GM19043 (cell line): ENCODE measurements at regions not wholly inside any gene's neighbourhood (a gene's known extent, or its start where the extent isn't known, plus 50 kb on each side); places are given as distances from the start of the nearest gene placed in this dataset.

Experiments used
- ATAC-seq: cut with Tn5 transposase; IDR thresholded peaks from one replicate; pipeline ENCODE4 v1.9.1; 2021; ENCODE audit warnings: low read depth; ENCODE audit not compliant: unreplicated experiment

DNA sequence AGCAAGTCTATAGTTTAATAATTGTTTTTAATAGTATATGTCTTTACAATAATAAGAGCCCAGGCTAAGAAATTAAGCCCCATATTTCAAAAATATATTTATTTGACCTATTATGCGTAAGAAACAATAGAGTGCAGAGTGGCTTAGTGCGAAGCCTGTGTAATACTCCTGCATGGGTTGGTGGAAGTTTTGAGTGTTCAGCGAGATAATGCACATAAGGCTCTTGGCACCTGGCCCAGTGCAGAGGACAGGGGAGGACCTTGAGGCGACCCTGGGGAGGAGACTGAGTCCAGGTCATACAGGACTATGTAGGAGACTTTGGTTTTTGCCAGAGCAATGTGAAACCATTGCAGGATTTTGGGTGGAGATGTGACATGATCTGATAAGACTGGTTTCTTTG, 132.4 kb upstream of the ST6GAL2 start:
- no peak for ATAC-seq

DNA sequence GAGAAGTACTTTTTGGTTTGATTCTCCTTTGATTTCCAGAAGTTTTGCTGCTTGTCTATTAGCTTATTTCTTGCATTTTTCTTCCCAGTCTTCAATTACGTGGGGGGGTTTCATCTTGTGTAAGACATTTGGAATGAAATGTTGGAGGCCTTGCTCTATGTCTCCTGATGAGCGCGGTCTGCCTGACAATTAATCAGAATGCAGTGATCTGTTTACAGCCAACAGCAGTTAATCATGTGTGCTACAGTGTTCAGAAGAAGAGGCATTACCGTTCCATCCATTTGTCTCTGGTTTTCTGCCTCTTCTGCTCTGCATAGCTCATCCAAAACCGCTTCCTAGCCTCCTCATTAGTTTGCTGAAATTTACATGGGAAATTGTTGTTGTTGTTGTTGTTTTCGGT, 134.4 kb upstream of the ST6GAL2 start:
- no peak for ATAC-seq

DNA sequence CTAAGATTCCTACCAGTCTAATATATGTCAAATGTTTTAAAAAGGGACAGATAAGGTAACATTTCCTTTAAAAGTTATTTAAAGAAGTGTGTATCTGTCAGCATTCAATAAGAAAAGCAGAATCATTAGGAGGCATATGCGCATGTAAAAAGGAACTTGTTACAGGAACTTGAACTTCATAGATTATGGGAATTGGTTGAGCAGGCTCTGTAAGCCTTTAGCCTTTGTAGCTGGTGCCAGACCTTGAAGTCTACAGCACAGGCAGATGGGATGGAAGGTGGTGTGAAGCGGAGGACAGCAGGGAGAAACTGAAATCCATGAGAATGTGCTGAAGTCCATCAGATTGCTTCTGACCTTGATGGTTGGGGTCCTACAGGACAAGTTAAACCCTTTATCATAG, 138.3 kb upstream of the ST6GAL2 start:
- no peak for ATAC-seq

DNA sequence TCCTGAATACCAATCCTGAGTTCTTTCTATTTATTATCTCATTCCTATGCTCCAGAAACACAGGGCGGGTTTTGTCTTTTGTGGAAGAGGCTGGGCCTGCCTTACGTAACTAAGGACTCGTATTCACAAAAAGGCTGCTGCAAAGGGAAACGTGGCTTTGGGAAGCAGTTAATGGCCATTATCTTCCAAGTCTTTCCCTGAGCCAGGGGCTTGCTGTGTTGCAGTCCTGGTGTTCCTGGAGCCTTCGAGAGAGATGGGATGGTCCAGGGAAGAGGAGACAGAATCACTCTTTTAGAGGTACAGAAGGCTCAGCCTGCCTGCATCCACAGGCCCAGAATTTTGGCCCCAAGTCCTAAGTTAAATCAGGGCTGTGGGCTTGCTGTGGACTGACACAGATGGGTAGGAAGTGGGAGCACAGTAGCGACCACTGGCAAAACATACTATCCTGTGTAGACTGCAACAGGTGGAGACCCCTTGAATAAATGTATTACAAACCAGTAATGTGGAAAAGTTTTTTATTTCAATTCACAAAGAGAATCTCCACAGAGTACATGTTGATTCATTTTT, 139.4 kb upstream of the ST6GAL2 start:
- ATAC-seq: no peak

DNA sequence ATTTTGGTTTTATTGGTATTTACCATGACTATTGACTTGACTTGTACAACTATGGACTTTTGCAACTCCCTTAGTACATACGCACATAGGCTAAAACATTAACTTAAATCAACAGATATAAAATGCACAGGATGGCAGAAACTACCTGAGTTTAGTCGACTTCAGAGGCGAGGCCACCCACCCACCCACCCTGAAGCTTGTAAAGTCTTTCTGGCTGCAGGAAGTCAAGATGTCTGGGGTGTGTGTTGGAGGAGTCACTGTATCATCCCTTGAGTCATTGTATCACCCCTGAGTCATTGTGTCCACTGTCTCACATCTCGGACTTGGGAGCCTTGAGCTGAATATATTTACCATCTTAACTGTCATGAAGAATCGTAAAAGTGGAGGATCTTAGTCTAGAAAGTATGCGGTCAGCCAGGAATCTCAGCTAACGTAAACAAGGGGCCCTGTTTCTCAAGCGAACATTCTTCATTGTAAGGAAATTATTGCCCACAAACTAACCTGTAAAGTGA, 140.0 kb upstream of the ST6GAL2 start:
- ATAC-seq: no peak

DNA sequence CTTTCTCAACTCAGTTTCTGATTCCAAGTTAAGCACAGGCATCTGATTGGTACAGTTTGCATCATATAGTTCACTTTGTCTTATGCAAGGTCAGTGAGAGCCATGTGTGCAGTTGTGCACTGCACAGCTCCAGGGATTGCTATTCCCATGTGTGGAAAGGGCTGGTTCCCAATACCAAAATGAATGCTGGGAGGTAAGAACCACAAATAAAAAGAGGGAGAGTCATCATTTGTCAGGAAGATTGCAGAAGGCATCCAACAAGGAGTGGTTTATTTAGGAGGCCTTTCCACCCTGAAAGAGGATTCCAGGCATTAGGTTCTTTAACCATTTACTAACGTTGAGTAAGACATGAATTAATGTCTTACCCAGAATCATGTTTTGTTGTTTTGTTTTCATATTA, 141.2 kb upstream of the ST6GAL2 start:
- no peak for ATAC-seq

DNA sequence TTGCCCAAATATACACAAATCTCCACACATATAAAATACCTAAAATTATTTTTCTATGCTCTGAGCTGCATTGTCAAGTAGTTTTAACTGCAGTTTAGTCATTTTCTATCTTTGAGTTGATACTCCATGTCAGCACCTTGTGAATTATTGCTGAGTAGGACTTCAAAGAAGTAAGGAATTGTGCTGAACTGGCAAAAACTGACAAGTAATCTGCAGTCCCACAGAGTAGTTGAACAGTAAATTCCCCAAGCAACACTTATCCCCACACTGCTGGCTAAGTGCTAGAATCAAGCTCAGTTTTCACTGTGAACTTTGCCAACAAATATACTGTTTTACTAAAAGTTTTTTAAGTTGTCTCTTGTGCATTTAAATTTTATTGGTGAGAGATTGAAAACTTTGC, 141.8 kb upstream of the ST6GAL2 start:
- no peak for ATAC-seq

DNA sequence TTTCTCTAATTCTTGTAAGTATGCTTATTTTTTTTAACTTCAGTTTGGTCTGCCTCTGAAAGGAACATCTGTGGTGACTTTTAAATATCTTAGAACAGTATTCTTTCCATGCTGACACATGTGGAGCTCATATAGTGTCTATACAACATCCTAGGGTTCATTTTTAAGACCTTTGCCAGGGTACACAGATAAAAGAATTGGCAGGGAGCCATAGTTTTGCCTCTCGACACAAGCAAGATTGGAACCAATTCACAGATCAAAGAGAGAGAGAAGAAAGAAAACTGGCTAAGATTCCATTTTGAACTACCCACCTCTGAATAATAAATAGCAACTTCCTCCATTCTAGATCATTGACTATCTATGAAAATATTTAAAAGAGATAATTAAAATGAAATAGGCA, 142.7 kb upstream of the ST6GAL2 start:
- no peak for ATAC-seq

DNA sequence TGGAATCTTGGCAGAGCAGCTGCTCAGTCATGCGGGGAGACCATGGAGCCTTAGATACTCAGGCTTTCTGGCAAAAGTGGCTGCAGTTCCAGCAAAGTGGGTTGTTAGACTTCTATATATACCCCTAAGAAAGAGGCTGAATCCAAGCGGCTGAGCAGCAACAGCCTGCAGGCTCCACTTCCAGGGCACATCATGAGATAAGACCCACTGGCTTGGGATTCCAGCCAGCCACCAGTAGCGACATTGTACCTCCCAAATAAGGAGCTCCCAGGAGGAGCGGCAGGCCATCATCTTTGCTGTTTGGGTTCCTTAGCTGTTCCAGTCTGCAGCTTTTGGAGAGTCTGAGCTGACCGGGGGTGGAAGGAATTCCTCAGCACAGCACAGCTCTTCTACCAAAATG, 150.3 kb upstream of the ST6GAL2 start:
- no peak for ATAC-seq

DNA sequence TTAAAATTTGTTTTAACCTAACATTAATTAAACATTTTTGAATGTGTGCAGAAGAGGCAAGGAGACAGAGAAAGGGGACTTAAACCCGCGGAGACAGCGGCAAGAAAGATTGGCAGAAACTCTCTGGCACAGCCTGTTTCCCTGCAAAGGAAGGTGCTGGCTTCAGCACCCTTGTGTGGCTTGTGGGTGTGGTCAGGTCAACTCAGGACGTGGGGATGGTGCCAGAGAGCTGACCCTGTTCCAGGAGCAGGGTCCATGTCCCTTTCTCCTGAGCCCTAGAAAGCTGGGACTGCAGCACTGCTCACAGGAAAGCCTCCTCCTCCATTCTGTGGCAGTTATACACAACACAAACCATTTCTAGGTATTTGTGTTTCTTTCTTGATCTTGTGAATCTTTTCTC, 176.2 kb upstream of the ST6GAL2 start:
- no peak for ATAC-seq

DNA sequence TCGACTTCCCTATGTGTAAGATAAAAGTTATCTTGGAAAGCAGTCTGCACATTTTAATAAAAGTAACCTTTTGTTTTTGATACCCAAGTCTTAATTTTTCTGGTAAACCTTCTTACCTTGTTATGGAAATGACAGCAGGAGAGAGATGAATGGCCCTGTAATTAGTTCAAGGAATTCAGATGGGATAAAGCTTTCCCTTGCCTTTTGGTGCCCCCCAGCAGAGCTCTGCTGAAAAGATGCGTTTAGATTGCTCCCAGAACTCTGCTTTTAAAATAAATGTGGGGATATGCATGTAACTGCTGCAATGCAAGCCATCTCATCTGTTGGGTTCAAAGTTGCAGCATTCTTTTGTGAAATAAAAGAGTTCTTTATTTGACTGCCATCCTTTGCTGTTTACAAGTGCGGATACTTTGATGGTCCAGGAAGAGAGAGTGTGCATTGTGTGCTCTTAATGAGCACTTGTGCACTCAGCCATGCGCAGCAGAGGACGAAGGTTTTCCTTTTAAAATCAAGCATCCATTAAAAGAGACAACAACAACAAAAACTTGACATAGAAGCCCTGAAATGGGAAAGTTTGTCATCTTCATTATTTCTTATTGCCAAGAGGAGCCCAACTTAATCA, 176.7 kb upstream of the ST6GAL2 start:
- ATAC-seq: no peak

DNA sequence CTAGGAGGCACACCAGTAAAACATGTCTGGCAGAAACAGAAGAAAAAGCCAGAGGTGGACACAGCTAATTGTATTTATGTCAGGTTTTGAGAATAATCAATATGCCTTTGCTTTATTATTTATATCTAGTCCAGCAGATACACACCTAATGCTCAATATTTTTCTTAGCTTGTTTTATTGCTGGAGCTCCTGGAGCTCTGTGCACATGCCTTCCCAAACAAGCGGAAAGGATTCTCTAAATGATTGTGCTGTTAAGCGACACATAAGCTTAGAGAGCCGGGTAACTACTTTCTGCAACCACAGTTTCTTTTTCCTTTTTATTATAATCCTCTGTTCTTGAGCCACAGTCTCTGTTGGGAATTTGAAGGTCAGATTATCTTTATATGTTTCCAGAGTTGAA, 177.3 kb upstream of the ST6GAL2 start:
- no peak for ATAC-seq

DNA sequence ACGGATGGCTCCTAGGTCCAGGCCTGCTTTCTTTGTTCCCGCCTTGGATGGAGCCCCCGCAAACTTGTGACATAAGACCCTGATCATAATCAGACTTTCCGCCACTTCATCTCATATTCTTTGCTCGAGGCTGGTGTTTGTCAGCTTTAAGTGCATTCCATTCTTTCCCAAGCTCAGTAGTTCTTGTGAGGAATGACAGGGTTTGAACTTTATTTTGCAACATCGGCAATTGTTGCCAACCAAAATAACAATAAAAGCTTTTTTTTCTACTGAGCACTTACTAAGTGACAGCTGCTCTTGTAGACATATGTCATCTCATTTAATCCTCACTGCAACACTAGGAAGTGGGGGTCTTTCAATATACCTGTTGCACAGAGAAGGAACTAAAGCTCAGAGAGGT, 178.8 kb upstream of the ST6GAL2 start:
- ATAC-seq: no peak

DNA sequence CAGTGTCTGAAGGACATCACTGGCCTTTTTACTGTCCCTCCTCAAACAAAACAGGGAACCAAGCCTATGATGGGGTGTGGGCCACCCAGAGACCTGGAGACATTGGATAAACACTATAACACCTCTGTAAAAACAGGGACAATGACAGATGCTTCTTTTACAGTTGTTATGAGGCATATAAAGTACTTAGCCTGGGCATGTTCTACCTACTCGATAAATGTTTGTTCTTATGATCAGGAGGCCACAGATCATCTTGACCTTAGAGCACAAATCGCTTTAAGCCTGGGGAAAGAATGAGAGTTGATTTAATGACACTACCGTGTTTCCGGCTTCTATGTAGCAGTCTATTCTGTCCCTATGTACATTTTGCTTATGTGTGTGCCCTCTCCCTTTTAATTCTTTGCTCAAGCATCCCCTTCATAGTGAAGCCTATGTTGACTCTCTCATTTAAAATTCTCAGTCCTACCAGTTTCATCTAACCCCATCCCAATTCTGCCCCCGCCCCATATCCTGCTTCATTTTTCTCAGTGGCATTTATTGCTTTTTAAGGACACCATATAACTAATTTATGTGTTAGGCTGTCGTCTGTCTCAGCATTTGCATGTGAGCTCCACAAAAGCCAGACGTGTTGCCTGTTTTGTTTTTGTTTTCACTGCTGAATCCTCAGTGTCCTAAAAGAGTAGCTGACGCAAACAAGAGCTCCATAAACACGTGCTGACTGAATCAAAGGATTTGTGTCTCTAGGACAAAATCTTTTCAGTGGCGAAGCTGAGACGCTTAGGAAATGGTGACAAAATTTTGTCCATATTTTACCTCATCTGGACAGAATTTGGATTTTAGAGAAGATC, 182.3 kb upstream of the ST6GAL2 start:
- no peak for ATAC-seq

DNA sequence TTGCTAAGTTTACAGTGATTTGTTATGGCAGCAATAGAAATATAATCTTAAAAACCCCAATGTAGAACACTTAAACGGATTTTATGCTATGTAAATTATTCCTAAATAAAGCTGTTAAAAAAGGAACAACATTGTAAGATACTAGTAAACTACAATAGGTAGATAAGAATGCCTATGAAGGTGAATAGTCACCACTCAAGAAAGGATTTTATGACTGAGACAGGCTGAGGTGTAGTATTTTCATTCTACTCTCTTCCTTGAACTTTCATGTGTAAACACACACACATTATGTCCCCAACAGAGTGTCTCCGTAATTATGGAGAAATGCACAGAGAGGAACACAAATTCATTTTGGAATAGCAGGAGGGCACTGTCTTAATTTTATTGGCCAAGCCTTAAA, 183.9 kb upstream of the ST6GAL2 start:
- no peak for ATAC-seq

DNA sequence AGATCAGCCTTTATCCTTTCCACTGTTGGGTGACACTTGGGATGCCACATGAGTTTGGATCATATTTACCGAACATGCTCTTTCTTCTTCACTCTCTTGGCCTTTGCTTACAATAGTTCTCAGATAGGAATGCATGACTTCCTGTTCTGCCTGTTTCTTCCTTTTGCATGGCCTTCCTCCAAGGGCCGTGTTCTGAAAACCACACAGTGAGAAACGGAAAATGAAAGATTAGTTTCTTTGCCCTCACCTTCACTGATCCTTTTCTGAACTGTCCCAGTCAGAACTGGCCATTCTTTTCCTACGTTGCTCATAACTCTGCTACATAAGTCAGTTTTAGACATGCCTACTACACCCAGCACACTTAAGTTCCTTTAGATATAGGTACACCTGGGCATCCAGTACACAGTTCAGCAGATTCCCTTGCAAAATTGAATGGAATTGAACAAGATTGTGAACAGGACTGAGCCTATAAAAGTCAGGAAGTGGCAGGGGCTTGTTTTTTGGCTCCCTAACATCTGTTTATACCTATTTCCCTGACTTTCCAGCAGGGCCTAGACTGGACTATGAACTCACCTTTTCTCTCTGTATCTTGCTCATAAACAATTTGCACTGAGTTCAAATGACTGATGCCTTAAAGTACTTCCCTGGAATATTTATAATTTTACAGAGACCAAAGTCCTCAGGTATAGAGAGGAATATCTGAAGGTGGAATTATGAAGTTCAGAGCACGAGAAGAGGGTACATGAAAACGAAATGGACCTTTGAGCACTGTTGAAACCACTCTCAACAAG, 186.4 kb upstream of the ST6GAL2 start:
- no peak for ATAC-seq

DNA sequence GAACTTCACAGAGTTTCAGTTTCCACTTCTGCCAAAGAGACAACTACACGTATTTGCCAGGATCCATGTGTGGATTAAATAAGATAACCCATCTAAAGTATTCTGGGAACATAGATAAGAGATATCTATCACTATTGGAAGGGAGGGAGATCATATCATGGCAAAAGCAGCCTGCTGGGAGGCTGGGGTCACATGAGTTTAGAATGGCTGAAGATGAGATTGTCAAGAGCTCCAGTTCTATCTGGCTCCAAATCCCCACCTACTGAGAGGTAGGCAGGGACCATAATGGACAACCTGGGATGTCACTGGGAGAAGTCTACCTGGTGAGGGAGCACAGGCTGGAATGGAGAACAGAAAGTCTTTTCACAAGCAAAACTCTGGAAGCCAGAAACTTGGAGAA, 192.6 kb upstream of the ST6GAL2 start:
- ATAC-seq: no peak

DNA sequence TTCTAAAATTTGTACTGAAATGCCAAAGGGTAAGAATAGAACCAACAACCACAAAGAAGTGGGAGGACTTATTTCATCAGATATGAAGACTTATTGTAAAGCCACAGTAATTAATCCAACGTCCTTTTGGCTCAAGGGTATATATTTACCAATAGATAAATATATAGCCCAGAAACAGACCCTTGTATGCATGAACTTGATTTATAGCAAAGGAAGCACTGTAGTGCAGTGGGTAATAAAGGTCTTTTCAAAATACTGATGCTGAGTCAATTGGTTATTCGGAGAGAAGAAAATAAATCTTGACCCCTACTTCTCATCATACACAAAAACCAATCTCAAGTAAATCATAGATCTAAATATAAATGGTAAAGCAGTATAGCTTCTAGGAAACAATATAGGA, 200.5 kb upstream of the ST6GAL2 start:
- ATAC-seq: no peak

DNA sequence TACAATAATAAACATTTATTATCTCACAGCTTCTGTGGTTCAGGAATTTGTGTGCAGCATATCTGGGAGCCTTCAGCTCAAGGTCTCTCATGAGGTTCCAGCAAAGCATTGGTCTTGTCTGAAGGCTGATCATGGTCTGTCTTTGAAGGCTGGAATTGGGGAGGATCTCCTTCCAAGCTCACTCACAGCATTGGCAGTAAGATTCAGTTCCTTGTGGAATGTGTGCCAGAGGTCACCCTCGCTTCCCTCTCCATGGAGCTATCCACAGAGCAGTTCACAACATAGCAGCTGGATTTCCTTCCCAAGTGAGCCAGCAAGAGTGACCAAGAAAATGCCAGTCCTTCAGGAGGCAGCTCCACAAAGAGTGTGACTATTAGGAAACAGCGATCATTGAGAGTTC, 202.2 kb upstream of the ST6GAL2 start:
- ATAC-seq: no peak

DNA sequence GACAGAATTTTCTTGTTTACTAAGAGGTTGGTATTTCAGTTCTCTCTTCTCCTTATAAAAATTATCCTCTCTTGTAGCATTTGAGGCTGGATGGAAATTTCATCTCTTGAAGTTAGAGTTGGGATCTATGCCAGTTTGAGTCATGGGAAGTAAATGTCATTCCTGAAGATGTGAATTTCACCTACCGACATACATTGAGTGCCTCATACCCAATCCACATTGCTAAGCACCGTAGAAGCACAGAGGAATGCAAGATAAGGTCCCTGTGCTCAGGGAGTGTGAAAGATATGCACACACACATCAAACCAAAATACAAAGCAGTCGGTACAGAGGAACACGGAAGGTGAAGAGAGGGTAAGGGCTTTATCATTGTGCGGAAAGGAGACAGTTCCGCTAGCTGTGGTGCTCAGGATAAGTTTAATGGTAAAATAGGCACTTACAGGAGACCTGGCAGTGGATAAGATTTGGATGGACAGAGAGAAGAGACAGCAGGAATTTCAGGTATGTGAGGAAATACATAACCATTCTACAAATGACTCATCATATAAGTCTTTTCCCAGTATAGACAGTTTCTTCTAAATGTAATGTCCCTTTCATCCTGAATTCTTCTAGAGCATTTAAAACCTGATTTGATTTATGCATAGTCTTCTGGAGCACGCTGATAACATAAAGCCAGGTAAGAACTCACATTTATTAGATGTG, 205.3 kb upstream of the ST6GAL2 start:
- no peak for ATAC-seq
